Activated effector memory CD4-positive, alpha-beta T cell treated with anti-CD3 and anti-CD28 coated beads, Interleukin-2, amount 50 U/mL, for 16 hours (primary cell): ENCODE measurements at regions not wholly inside any gene's neighbourhood (a gene's known extent, or its start where the extent isn't known, plus 50 kb on each side); places are given as distances from the start of the nearest gene placed in this dataset.
"Not testable (repeated sequence)": the region's sequence is repeated elsewhere in the genome, so short reads cannot be mapped to it uniquely, and the experiment has no call there.

Experiments used
- DNase-seq: peaks from one replicate; pipeline ENCODE4 v3.0.0-alpha.2; 2020

DNA sequence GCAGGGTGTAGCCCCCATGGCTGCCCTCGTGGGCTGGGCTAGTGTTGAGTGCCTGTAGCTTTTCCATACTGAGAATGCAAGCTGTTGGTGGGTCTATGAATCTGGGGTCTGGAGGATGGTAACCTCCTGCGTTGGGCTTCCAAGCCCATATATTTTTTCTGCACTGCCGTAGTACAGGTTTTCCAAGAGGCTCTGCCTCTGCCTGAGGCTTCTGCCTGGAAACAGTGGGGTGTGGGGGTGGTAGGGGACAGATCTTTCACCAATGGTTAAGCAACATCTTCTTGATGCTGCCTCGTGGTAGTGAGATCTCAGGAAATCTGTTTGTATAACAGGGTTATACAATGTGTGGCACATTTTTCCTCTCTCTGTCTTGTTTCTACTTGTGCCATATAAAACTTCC is 189.0 kb upstream of the ZNF519 start:
- not testable (repeated sequence) for DNase-seq

DNA sequence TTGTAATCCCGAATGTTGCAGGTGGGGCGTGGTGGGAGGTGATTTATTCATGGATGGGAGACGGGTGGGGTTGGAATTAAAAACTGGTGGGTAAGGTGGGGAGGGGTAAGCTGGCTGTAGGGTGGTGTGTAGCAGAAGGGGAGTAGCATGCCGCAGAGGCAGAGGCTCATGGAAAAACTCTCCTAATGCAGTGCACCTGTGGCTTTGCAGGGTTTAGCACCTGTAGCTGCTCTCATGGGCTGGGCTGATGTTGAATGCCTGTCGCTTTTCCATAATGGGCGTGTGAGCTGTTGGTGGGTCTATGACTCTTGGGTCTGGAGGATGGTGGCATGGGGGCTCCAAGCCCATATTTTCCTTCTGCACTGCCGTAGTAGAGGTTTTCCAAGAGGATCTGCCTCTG is 169.0 kb upstream of the ZNF519 start:
- DNase-seq: not testable (repeated sequence)

DNA sequence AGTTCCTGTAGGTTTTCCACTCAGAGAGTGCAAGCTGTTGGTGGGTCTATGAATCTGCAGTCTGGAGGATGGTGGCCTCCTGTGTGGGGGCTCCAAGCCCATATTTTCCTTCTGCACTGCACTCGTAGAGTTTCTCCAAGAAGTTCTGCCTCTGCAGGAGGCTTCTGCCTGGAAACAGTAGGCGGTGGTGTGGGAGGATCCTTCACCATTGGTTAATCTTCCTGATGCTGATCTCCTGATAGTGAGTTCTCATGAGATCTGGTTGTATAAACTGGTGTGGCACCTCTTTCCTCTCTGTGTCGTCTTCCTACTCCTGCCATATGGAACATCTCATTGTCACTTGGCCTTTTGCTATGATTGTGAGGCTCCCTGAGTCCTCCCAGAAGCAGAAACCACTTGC is 162.8 kb upstream of the ZNF519 start:
- not testable (repeated sequence) for DNase-seq

DNA sequence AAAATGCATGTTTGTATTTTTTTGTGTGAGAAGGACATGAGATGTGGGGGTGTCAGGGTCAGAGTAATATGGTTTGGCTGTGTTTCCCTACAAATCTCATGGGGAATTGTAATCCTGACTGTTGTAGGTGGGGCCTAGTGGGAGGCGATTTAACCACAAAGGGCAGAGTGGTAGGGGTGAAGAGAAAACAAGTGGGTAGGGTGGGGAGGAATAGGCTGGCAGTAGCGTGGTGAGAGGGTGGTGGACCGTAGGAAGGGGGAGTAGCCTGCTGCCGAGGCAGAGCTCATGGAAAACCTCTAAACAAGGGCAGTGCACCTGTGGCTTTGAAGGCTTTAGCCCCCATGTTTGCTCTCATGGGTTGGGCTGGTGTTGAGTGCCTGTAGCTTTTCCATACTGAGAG is 152.8 kb upstream of the ZNF519 start:
- no peak for DNase-seq

DNA sequence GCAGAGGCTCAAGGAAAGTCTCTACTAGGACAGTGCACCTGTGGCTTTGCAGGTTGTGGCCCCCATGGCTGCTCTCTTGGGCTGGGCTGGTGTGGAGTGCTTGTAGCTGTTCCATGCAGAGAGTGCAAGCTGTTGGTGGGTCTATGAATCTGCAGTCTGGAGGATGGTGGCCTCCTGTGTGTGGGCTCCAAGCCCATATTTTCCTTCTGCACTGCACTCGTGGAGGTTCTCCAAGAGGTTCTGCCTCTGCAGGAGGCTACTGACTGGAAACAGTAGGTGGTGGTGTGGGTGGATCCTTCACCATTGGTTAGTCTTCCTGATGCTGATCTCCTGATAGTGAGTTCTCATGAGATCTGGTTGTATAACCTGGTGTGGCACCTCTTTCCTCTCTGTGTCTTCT is 143.2 kb upstream of the ZNF519 start:
- DNase-seq: not testable (repeated sequence)

DNA sequence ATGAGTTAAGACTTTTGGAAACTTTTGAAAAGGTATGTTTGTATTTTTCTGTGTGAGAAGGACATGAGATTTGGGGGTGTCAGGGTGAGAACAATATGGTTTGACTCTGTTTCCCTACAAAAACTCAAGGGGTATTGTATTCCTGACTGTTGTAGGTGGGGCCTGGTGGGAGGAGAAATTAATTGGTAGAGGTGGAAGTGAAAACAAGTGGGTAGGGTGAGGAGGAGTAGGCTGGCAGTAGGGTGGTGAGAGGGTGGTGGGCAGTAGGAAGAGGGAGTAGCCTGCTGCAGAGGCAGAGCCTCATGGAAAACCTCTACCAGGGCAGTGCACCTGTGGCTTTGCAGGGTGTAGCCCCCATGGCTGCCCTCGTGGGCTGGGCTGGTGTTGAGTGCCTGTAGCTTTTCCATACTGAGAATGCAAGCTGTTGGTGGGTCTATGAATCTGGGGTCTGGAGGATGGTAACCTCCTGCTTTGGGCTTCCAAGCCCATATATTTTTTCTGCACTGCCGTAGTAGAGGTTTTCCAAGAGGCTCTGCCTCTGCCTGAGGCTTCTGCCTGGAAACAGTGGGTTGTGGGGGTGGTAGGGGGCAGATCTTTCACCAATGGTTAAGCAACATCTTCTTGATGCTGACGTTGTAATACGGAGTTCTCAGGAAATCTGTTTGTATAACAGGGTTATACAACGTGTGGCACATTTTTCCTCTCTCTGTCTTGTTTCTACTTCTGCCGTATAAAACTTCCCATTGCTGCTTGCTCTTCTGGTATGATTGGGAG is 133.6 kb upstream of the ZNF519 start:
- DNase-seq: not testable (repeated sequence)

DNA sequence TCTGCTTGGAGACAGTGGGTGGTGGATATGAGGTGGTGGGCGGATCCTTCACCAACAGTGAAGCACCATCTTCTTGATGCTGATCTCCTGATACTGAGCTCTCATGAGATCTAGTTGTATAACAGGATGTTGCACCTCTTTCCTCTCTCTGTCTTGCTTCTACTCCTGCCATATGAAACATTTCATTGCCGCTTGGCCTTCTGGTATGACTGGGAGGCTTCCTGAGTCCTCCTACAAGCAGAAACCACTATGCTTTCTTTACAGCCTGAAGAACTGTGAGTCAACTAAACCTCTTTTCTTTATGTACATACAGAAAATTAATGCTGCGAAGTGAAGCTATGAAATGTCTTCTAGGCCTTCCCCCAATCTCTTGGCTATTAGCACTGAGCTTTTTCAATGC is 130.6 kb upstream of the ZNF519 start:
- not testable (repeated sequence) for DNase-seq

DNA sequence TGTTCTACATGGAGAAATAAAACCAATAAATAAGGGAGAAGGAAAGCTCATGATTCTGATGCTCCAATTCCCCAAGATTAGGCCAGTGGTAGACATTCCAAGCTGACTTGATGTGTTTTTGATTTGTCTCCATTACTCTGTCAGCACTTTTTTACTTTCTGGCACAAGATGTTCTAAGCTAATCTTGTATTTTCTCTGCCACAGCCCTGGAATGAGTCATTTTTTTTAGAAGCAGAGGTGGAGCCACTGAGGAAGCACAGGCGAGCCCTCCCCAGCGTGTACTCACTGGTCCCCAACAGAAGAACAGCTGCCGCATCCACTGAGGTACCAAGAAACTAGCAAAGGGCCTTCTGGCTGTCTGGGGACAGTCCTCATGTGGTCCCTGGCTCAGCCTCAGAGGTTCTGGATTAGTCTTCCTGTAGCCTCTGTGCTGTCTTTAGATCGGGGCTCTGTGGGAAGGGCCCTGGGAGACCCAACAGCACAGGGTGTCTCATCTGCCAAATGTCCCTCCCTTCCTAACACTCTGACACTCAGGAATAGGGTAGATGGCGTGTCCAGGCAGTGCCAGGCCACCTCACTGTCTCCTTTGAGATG is 117.9 kb upstream of the ZNF519 start:
- not testable (repeated sequence) for DNase-seq

DNA sequence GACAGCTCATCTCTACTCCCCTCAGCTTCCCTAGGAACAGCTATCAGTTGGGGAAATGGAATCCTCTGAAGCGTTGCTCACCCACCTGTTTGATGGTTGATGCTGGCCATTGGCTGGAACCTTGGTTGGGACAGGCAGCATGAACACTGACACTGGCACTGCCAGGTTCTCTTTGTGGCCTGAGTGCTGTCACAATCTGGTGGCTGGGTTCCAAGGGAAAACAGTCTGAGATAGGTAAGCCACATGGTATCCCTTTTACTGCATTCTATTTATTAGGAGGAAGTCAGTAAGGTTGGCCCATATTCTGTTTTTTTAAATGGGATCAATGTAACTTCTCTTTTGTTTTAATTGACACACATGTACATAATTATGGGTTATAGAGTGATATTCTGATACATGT is 107.0 kb upstream of the ZNF519 start:
- DNase-seq: not testable (repeated sequence)

DNA sequence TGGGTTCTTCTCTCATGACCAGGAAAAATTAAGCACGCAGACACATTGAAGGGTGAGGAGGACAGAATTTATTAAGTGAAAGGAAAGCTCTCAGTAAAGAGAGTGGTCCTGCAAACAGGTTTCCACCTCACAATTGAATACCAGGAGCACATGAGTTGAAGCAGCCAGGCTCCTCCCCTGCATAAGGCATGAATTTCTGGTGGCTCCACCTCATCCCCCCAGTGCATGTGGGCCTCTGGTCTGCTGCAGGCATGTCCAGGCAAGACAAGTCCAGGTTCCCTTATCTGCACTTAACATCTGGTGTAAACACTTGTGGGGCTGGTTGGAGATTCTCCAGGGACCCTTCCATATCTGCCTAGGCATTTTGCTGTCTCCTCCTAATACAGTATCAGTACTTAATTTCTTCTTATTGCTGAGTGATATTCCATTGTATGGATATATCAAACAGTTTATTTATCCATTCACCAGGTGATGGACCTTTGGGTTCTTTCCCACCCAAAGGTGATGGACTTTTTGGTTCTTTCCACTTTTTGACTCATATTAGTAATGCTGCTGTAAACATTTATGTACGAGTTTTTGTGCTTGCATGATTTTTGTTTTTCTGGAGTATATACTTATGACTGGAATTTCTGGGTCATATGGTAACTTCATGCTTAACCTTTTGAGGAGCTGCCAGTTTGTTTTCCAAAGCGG is 104.3 kb upstream of the ZNF519 start:
- not testable (repeated sequence) for DNase-seq

DNA sequence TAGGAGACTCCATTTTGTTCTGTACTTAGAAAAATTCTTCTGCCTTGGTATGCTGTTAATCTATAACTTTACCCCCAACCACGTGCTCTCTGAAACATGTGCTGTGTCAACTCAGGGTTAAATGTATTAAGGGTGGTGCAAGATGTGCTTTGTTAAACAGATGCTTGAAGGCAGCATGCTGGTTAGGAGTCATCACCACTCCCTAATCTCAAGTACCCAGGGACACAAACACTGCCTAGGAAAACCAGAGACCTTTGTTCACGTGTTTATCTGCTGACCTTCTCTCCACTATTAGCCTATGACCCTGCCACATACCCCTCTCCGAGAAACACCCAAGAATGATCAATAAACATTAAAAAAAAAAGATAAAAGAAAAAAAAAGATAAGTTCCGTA is 93.0 kb upstream of the ZNF519 start:
- not testable (repeated sequence) for DNase-seq

DNA sequence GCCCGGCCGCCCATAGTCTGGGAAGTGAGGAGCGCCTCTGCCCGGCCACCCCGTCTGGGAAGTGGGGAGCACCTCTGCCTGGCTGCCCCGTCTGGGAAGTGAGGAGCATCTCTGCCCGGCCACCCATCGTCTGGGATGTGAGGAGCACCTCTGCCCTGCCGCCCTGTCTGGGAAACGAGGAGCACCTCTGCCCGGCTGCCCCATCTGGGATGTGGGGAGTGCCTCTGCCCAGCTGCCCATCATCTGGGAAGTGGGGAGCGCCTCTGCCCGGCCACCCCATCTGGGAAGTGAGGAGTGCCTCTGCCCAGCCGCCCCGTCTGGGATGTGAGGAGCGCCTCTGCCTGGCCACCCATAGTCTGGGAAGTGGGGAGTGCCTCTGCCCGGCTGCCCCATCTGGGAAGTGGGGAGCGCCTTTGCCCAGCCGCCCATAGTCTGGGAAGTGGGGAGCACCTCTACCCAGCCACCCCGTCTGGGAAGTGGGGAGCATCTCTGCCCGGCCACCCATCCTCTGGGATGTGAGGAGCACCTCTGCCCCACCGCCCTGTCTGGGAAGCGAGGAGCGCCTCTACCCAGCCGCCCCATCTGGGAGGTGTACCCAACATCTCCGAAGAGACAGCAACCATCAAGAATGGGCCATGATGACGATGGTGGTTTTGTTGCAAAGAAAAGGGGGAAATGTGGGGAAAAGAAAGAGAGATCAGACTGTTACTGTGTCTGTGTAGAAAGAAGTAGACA is 92.5 kb upstream of the ZNF519 start:
- not testable (repeated sequence) for DNase-seq

DNA sequence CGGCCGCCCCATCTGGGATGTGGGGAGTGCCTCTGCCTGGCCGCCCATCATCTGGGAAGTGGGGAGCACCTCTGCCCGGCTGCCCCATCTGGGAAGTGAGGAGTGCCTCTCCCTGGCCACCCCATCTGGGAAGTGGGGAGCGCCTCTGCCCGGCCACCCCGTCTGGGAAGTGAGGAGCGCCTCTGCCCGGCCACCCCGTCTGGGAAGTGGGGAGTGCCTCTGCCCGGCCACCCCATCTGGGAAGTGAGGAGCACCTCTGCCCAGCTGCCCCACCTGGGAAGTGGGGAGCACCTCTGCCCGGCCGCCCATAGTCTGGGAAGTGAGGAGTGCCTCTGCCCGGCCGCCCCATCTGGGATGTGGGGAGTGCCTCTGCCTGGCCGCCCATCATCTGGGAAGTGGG is 91.7 kb upstream of the ZNF519 start:
- DNase-seq: not testable (repeated sequence)

DNA sequence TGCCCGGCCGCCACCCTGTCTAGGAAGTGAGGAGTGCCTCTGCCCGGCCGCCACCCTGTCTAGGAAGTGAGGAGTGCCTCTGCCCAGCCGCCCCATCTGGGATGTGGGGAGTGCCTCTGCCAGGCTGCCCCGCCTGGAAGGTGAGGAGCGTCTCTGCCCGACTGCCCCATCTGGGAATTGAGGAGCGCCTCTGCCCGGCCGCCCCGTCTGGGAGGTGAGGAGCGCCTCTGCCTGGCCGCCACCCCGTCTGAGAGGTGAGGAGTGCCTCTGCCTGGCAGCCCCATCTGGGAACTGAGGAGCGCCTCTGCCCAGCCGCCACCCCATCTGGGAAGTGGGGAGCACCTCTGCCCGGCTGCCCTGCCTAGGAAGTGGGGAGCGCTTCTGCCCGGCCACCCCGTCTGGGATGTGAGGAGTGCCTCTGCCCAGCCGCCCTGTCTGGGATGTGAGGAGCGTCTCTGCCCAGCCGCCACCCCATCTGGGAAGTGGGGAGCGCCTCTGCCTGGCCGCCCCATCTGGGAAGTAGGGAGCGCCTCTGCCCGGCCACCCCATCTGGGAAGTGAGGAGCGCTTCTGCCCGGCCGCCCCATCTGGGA is 91.1 kb upstream of the ZNF519 start:
- DNase-seq: not testable (repeated sequence)

DNA sequence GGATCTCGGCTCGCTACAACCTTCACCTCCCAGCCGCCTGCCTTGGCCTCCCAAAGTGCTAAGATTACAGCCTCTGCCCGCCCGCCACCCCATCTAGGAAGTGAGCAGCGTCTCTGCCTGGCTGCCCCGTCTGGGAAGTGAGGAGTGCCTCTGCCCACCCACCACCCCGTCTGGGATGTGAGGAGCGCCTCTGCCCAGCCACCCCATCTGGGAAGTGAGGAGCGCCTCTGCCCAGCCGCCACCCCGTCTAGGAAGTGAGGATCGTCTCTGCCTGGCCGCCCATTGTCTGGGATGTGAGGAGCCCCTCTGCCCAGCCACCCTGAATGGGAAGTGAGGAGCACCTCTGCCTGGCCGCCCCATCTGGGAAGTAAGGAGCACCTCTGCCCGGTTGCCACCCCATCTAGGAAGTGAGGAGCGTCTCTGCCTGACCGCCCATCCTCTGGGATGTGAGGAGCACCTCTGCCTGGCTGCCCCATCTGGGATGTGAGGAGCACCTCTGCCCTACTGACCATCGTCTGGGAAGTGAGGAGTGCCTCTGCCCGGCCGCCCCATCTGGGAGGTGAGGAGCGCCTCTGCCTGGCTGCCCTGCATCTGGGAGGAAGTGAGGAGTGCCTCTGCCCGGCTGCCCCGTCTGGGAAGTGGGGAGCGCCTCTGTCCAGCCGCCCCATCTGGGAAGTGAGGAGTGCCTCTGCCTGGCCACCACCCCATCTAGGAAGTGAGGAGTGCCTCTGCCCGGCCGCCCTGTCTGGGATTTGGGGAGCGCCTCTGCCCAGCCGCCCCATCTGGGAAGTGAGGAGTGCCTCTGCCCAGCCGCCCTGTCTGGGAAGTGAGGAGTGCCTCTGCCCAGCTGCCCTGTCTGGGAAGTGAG is 90.4 kb upstream of the ZNF519 start:
- not testable (repeated sequence) for DNase-seq

DNA sequence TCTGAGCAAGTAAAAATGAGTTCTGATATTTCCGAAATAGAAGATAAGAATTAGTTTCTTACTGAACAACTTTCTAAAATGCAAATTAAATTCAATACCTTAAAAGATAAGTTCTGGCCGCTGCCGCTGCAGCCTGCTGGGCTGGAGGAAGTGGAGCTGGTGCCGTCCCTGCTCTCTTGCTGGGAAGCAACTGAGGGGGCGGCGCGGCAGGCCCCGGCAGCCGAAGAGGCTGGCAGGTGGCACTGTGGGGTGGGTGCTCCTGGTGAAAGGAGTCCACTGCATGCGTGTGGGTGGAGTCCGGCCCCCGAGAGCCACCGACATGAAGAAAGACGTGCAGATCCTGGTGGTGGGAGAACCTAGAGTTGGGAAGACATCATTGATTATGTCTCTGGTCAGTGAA is 89.5 kb upstream of the ZNF519 start:
- no peak for DNase-seq

DNA sequence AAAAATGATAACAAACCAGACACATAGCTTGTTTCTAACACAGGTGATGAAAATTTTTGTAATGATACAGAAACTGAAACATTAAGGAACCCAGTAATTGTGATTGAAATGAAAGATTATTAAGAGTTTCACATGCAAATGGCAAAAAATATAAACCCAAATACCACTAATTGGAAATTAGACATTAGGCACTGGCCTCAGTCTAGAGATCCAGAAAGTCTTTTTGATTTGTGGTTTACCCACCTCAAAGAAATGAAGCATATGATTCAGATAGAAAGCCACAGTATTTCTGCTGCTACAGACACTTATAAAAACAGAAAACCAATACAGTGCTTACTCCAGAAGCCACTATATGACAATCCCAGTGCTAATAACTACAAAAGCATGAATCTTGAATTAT is 83.7 kb upstream of the ZNF519 start:
- not testable (repeated sequence) for DNase-seq

DNA sequence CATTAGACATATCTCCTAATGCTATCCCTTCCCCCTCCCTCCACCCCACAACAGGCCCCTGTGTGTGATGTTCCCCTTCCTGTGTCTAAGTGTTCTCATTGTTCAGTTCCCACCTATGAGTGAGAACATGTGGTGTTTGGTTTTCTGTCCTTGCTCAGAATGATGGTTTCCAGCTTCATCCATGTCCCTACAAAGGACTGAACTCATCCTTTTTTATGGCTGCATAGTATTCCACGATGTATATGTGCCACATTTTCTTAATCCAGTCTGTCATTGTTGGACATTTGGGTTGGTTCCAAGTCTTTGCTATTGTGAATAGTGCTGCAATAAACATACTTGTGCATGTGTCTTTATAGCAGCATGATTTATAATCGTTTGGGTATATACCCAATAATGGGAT is 71.2 kb upstream of the ZNF519 start:
- DNase-seq: not testable (repeated sequence)

DNA sequence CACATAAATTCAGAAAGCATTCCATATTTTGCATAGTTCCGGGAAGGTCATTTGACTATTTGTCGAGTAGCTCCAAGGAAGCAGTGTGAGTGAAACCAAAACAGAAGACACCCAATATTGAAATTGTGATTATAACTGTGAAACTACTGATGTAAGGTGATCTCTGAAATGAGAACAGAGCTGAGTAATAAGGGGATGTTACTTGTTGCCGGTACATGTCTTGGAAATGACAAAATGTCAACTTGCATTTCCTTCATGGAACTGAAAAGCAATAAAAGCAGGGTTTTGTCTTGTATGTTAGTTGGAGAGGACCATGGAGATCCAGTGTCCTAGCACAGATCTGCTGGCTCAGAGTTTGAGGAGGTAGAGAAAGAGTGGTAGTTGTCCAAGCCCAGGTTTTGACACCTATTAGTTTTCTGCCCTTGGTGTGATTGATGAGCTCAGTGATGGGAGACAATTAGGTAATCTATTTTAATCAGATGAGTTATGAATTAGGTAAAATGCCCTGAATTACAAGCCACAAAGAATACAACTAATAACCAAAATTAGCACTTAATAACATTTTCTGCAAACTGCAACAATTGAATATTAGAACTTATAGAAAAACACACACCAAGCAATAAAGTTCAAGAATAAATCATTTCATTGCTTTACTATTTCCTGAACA is 58.7 kb upstream of the ZNF519 start:
- DNase-seq: not testable (repeated sequence)

DNA sequence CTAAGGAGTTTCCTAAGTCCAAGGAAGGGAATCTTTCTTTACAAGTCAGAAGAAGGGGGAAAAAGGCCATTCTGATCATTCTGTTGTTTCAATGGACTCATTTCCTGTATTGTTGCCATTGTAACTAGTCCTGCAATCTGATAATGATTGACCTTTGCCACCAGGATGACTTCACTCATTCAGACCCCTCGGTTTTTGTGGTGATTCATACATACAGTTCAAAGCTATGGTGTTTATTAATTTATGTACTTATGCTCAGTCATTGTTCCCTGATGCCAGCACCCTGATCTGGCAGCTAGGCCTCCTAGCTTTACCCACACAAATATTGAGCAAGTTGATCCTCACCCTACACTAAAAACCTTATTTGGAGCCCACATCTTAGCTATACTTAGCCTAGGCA is 57.6 kb upstream of the ZNF519 start:
- DNase-seq: no peak

DNA sequence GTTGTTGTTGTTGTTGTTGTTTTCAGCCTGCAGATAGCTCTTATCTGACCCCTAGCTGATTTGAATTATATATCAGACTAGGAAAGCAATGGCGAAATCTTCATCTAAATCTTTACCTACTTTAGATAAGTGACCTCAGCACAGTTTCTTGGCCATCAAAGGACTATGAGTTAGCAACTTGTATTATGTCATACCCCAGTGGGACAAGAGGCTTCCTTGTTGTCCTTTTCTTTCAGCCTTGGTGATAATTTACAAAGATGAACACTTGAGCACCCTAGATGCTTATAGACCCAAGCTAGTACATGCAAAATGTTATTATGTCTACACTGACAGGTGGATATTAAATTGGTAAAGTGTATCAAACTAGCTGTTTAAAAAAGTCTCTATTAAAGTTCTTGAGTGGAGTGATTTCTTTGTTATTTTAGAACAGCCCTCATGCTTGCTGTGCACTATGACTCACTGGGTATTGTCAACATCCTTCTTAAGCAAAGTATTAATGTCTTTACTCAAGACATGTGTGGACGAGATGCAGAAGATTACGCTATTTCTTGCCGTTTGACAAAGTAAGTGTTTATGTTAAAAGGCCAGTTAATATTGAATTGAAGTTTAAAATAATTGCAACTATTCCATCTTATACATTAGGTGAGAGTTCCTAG is 56.6 kb upstream of the ZNF519 start:
- not testable (repeated sequence) for DNase-seq
